NCI-H345 treated with DMSO at 0.1 percent for 48 hours (cell line): ENCODE measurements at regions not wholly inside any gene's neighbourhood (a gene's known extent, or its start where the extent isn't known, plus 50 kb on each side); places are given as distances from the start of the nearest gene placed in this dataset.

Experiments used
- DNase-seq: peaks from one replicate; lab custom pipeline; 2025; ENCODE audit not compliant: unreplicated experiment; lab: John Stamatoyannopoulos, UW

DNA sequence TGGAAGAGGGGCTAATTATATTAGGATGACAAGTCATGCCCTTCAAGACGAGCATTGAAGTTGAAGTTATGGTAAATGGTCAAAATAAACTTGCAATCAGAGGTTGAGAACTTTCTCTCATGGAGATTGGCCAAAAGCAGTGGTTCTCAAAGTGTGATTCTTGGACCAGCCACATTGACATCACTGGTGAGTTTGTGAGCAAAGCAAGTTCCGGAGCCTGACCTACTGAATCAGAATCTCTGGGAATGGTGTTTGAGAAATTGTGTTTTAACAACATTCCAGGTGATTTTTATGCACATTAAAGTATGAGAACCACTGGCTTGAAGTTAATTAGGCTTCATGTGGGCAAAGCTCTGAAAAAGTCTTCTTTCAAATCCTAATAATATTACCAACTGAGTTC, 403.5 kb downstream of the ZSWIM6 start:
- DNase-seq, result no peak

DNA sequence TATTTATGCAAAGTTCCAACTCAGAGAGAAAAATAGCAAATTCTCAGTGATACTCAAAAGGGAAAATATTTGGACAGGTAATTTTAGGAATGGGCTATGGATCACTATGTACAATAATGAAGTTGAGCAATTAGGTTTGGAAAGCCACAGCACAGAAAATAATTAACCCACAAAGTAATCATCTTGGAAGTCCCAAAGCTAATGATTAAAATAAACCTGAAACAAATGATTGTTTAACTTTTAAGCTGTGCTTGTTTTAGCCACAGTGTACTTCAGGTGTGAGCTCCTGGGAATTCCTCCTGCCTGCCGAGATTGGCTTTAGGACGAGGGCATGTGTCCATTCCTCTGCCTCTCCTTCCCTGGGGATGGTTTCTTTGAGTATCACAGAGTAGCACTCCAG, 403.9 kb downstream of the ZSWIM6 start:
- no peak for DNase-seq

DNA sequence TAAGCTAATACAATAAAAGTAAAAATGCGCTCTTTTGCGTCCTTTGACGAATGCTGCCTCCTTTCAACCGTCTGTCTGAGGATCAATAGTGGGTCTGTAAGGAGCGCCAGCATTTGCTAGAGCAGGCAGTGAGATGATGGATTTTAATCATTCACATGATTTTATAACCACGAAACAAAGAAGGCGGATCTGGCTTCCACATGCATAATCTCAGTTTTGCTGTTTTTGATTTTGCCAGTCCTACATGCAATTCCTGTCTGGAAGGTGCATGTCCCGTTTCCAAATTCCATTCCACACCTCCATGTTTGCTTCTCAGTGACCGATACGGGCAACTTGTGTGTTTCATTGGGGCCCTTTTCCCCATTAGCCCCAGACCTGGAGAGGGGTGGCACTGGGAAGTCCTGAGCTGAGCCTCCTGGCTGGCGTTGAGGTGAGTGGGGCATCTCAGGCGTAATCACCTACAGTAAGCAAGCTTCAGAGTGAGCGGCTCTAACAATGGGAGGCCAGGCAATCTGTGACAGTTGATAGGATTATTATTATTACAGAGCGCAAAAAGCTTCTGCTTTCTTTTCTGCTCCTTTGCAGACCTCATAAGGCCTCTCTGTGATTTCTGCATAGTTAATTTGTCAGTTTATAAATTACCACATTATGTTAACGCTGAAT, 405.4 kb downstream of the ZSWIM6 start:
- no peak for DNase-seq

- DNase-seq, result no peak
Observed at GRCh38 chr5:61737964-61738340, 405.9 kb downstream of the ZSWIM6 start.

DNA sequence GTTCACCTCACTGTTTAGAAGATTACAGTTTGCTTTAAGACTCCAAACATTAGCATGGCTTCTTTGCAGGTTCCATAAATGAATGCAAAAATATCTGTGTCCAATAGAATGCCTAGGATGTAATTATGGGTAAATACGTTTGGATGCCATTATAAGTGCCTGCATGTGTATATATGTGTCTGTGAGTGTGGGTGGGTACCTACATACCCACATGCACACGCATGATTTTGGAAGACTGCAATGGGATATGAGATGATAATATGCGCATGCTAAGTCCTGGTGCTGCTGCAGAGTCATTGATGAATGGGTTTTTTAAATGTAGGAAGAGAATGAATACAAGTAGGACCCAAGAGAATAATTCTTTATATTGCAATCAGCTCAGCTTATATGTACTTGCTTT, 406.4 kb downstream of the ZSWIM6 start:
- DNase-seq, result no peak

DNA sequence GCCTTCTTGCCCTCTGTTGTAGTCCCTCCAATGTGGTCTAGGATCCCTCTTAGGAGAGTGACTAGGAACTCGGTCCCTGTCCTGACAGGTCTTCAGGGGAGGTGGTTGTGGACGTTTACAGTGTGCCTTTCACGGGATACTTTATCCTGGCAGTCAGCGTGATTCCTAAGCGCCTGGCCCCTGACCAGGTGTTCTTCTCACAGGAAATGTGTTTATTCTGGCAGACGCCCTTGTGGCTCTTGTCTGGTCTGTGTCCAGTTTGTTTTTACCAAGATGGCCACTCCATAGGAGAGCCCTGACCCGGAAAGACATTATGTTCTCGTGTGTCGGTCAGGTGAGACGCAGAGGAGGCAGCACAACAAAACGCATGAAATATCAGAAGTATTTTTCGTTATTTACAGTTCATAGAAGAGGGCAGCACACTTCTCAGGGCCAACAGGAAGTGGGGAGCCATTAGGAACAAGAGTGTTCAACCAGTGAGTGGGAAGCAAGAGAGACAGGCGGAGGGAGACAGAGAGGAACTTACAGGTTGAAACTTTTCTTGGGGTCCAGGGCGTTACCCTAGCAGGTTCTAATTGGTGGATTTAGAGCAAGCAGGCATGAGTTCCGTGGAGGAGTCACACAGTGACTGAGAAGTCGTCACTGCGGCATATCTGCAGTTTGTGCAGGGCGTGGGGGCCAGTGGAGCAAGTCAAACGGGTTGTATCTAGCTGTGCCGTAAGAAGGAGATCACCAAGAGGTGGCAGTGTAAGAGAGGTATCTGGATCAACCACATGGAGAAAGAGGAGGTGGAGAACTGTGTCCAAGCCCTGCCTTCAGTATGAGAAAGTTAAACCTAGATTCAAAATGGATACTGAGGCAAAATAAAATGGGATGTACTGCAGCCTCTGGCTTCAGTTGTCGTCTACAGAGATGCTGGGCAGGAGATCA, 412.9 kb downstream of the ZSWIM6 start:
- no peak for DNase-seq

GRCh38 chr5:61746831-61747575, 414.9 kb downstream of the ZSWIM6 start:
- DNase-seq, result no peak

GRCh38 chr5:61748121-61748520, 416.1 kb downstream of the ZSWIM6 start:
- DNase-seq, result no peak

DNA sequence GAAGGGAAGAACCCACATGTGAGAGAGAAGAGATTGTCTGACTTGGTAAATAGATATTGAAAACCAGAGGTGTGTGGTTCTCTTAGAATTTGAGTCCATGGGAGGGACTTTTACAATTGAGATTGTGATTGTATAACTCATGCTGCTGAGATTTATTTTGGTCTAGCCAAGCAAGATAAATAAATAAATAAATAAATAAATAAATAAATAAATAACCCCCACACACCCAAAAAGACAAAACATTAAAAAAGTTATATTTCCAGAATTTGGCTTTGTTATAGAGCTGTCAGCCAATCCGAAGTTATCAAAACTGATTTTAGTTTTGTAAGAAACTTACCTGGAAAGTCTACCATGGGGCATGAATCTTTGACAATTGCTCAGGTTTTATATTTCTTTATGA, 416.6 kb downstream of the ZSWIM6 start:
- no peak for DNase-seq

DNA sequence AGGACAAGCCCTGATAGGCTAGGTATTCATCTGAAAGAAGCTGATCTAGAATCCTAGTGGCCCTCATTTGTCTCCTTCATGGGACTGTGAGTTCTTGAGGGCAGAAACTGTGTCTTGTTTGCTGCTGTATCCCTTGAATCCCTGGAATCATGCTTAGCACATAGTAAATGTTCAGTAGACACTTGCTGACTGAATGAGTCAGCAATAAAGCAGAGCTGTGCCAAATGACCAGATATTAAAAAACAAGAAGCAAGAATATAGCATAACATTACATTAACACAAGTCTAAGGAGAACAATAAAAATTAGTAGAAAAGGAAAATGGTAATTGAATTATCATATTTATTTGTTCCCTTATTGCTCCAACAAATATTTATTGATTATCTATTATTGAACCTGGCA, 420.5 kb downstream of the ZSWIM6 start:
- no peak for DNase-seq

DNA sequence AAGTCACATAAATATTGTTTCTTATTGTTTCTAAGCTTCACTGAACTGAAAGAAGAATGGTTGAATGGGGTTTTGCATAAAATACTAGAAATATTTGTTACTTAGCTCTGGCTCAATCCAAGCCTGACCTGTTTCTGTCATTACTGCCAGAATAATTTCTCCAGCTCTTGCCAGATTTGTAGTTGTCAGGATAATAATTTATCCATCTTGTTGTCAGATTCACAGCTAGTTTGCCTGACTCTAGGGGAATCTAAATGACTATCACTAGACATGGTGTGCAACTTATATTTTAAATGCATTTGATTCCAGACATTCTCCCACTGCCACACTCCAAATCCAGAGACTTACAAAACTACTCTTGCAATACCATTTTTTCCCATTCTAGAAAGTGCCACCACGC, 422.7 kb downstream of the ZSWIM6 start:
- DNase-seq, result no peak

- DNase-seq, result no peak
Observed at GRCh38 chr5:61755726-61756222, 423.7 kb downstream of the ZSWIM6 start.

DNA sequence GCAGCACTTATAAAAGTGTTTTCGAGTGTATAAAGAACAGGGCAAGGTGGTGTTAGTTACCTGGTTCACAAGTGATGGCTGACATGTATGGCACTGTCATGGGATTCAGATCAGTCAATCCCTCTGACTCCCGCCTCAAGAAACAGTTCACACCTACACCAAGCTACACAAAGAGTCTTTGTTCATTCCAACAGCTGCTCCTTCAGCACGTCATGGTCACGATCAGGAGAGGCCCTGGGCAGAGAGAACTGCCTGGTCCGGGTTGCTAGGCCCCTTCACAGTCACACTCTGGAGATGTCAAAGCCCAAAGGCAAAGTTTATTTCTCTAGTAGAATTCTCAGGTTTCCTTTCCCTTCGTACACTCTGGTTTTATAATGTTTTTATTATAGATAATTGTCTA, 426.7 kb downstream of the ZSWIM6 start:
- DNase-seq, result no peak

- no peak for DNase-seq
Observed at GRCh38 chr5:61765471-61765870, 433.4 kb downstream of the ZSWIM6 start.

DNA sequence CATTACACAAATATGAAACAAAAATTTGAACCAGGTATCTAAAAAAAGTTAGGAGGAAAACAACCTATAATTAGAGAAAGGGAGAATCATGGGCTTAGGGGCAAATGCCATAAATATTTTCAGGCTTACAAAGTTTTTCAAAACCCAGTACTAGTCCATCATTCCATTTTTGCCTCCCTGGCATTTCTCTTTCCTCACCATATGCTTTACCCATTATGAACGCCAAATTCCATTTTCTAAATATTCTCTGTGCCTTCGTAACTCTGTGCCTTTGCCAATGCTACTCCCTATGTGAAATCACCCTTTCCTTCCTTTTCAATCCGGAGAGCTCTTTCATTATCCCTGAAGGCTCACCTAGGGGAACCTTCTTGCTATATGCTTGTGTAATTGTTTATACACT, 434.1 kb downstream of the ZSWIM6 start:
- no peak for DNase-seq

GRCh38 chr5:61767231-61768080, 435.4 kb downstream of the ZSWIM6 start:
- DNase-seq, result no peak

- DNase-seq, result no peak
Observed at GRCh38 chr5:61768692-61769281, 436.7 kb downstream of the ZSWIM6 start.

GRCh38 chr5:61771062-61771461, 439.0 kb downstream of the ZSWIM6 start:
- DNase-seq, result no peak

GRCh38 chr5:61771808-61772207, 439.8 kb downstream of the ZSWIM6 start:
- no peak for DNase-seq

DNA sequence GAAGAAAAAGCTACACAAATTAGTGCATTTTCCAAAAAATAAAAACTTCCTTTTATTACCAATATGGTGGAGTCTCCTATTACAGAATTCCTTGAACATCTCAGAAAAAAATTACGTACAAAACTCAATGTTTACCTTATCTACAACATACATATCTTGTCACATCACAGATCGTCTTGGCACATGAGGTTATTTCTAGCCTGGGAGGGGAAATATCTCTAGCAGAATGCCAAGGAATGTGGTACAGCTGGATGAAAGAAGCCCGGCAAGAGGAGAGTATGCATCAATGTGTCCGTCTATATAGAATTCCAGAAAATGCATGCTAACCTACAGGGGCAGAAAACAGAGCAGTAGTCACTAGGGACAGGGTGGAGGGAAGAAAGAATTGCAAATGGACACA, 443.8 kb downstream of the ZSWIM6 start:
- DNase-seq, result no peak
